Mesothelial cell of epicardium (in vitro differentiated cells): ENCODE measurements at regions not wholly inside any gene's neighbourhood (a gene's known extent, or its start where the extent isn't known, plus 50 kb on each side); places are given as distances from the start of the nearest gene placed in this dataset.

Experiments used
- DNase-seq, 2 experiments: peaks; one replicate each; pipeline ENCODE4 v3.0.0; 2021; ENCODE audit warnings: low spot score in 2 of 2; ENCODE audit not compliant: unreplicated experiment in 2 of 2
- H3K27ac Mint-ChIP-seq: 2 replicates; pipeline ENCODE4 v1.8.0; 2021; ENCODE audit warnings: mixed read lengths
- H3K27me3 Mint-ChIP-seq: 2 replicates; pipeline ENCODE4 v1.8.0; 2021; ENCODE audit warnings: low read depth, mixed read lengths
- H3K36me3 Mint-ChIP-seq: 2 replicates; pipeline ENCODE4 v1.8.0; 2021; ENCODE audit warnings: mixed read lengths
- H3K4me1 Mint-ChIP-seq: 2 replicates; pipeline ENCODE4 v1.8.0; 2021; ENCODE audit warnings: mixed read lengths
- H3K4me3 Mint-ChIP-seq: 2 replicates; pipeline ENCODE4 v1.8.0; 2021; ENCODE audit warnings: mild to moderate bottlenecking, moderate library complexity, mixed read lengths
- H3K9me3 Mint-ChIP-seq: 2 replicates; pipeline ENCODE4 v1.8.0; 2021; ENCODE audit warnings: mixed read lengths
- CTCF ChIP-seq: fragments of 200-600 bp; sonication (generic); IDR thresholded peaks from one replicate; pipeline ENCODE4 v1.5.0; 2021; ENCODE audit warnings: antibody characterized with exemption; ENCODE audit not compliant: unreplicated experiment

- no peak for TF ChIP-seq CTCF
- Mint-ChIP-seq H3K4me3 (no peak overlapping the region), H3K36me3 (no peaks in the 10 kb centered on the region), H3K27me3 (no peaks in the 10 kb centered on the region), H3K4me1 (peaks cover 9% of the 10 kb centered on the region), H3K9me3 (peaks cover 5% of the 10 kb centered on the region), H3K27ac (no peak overlapping the region)
- no peak for DNase-seq
These were observed 219.0 kb downstream of the COG6 start for GRCh38 chr13:39874331-39875053.

GRCh38 chr13:39875111-39875987, 219.9 kb downstream of the COG6 start:
- Mint-ChIP-seq H3K27me3 (no peaks in the 10 kb centered on the region), H3K4me3 (no peak overlapping the region), H3K4me1 (peaks cover 9% of the 10 kb centered on the region), H3K27ac (peak overlapping the region; percentile 66), H3K36me3 (no peaks in the 10 kb centered on the region), H3K9me3 (peaks cover 5% of the 10 kb centered on the region)
- DNase-seq, result no peak
- TF ChIP-seq CTCF, result no peak

GRCh38 chr13:39876258-39876657, 220.8 kb downstream of the COG6 start:
- H3K27me3 Mint-ChIP-seq, result no peaks in the 10 kb centered on the region
- TF ChIP-seq CTCF, result no peak
- no peak for DNase-seq
- H3K27ac Mint-ChIP-seq, result no peak overlapping the region
- H3K9me3 Mint-ChIP-seq, result no peaks in the 10 kb centered on the region
- no peaks in the 10 kb centered on the region for H3K36me3 Mint-ChIP-seq
- H3K4me3 Mint-ChIP-seq, result no peak overlapping the region
- peaks cover 9% of the 10 kb centered on the region for H3K4me1 Mint-ChIP-seq

- H3K27me3 Mint-ChIP-seq, result no peaks in the 10 kb centered on the region
- H3K4me1 Mint-ChIP-seq, result peaks cover 9% of the 10 kb centered on the region
- H3K36me3 Mint-ChIP-seq, result no peaks in the 10 kb centered on the region
- peaks cover 3% of the 10 kb centered on the region for H3K9me3 Mint-ChIP-seq
- no peak overlapping the region for H3K27ac Mint-ChIP-seq
- H3K4me3 Mint-ChIP-seq, result no peak overlapping the region
- no peak for DNase-seq
- TF ChIP-seq CTCF, result no peak
These were observed 221.7 kb downstream of the COG6 start for GRCh38 chr13:39877134-39877533.

GRCh38 chr13:39879286-39880035, 224.0 kb downstream of the COG6 start:
- DNase-seq, result no peak
- peaks cover 21% of the 10 kb centered on the region for H3K9me3 Mint-ChIP-seq
- no peak overlapping the region for H3K27ac Mint-ChIP-seq
- no peak overlapping the region for H3K4me3 Mint-ChIP-seq
- H3K4me1 Mint-ChIP-seq, result peaks cover 9% of the 10 kb centered on the region
- no peaks in the 10 kb centered on the region for H3K27me3 Mint-ChIP-seq
- peaks cover 12% of the 10 kb centered on the region for H3K36me3 Mint-ChIP-seq
- TF ChIP-seq CTCF, result no peak
